Skeletal muscle satellite cell (primary cell): ENCODE measurements at regions not wholly inside any gene's neighbourhood (a gene's known extent, or its start where the extent isn't known, plus 50 kb on each side); places are given as distances from the start of the nearest gene placed in this dataset.
"Not testable (repeated sequence)": the region's sequence is repeated elsewhere in the genome, so short reads cannot be mapped to it uniquely, and the experiment has no call there.

Experiments
- H3K27me3 ChIP-seq: 2 replicates; pipeline ENCODE4 v1.7.0; 2013; ENCODE audit warnings: low read length; ENCODE audit not compliant: control insufficient read depth, insufficient read depth
- H3K36me3 ChIP-seq: 2 replicates; pipeline ENCODE4 v1.7.0; 2013; ENCODE audit warnings: mild to moderate bottlenecking, control low read depth, low read length; ENCODE audit not compliant: insufficient read depth
- H3K4me1 ChIP-seq: 2 replicates; pipeline ENCODE4 v1.7.0; 2013; ENCODE audit warnings: low read length; ENCODE audit not compliant: control insufficient read depth, insufficient read depth
- H3K4me2 ChIP-seq: 2 replicates; pipeline ENCODE4 v1.7.0; 2013; ENCODE audit warnings: mild to moderate bottlenecking, low read length
- H3K4me3 ChIP-seq: 2 replicates; pipeline ENCODE4 v1.7.0; 2013; ENCODE audit warnings: low read length
- H3K9ac ChIP-seq: 2 replicates; pipeline ENCODE4 v1.7.0; 2013; ENCODE audit warnings: mild to moderate bottlenecking, low read depth, low read length, moderate library complexity
- H3K9me3 ChIP-seq: replicated peaks from 2 replicates; pipeline ENCODE4 v1.7.0; 2013; ENCODE audit warnings: mild to moderate bottlenecking, control low read depth, low read length

- not testable (repeated sequence) for H3K9me3 ChIP-seq, H3K4me1 ChIP-seq, H3K27me3 ChIP-seq, H3K4me3 ChIP-seq, H3K4me2 ChIP-seq, H3K9ac ChIP-seq, H3K36me3 ChIP-seq
These were observed 232.1 kb upstream of the NUPR2 start for GRCh38 chr7:56348311-56348710.

GRCh38 chr7:56328327-56328726, 212.1 kb upstream of the NUPR2 start:
- not testable (repeated sequence) for H3K4me2 ChIP-seq, H3K27me3 ChIP-seq, H3K9ac ChIP-seq, H3K9me3 ChIP-seq, H3K36me3 ChIP-seq, H3K4me1 ChIP-seq, H3K4me3 ChIP-seq

GRCh38 chr7:56290548-56290947, 174.3 kb upstream of the NUPR2 start:
- no peak overlapping the region for H3K4me2 ChIP-seq
- no peaks in the 10 kb centered on the region for H3K36me3 ChIP-seq
- H3K4me3 ChIP-seq: no peak overlapping the region
- no peak overlapping the region for H3K9ac ChIP-seq
- H3K9me3 ChIP-seq: no peaks in the 10 kb centered on the region
- H3K27me3 ChIP-seq: no peaks in the 10 kb centered on the region
- H3K4me1 ChIP-seq: no peaks in the 10 kb centered on the region

- H3K36me3 ChIP-seq: no peaks in the 10 kb centered on the region
- H3K9me3 ChIP-seq: no peaks in the 10 kb centered on the region
- no peak overlapping the region for H3K4me2 ChIP-seq
- H3K4me1 ChIP-seq: no peaks in the 10 kb centered on the region
- no peaks in the 10 kb centered on the region for H3K27me3 ChIP-seq
- H3K4me3 ChIP-seq: no peak overlapping the region
- H3K9ac ChIP-seq: no peak overlapping the region
These were observed 171.4 kb upstream of the NUPR2 start for GRCh38 chr7:56287429-56288138.

GRCh38 chr7:56256108-56256507, 139.9 kb upstream of the NUPR2 start:
- peaks cover 15% of the 10 kb centered on the region for H3K9me3 ChIP-seq
- no peak overlapping the region for H3K9ac ChIP-seq
- H3K4me1 ChIP-seq: no peaks in the 10 kb centered on the region
- no peak overlapping the region for H3K4me2 ChIP-seq
- H3K36me3 ChIP-seq: no peaks in the 10 kb centered on the region
- H3K27me3 ChIP-seq: no peaks in the 10 kb centered on the region
- no peak overlapping the region for H3K4me3 ChIP-seq

GRCh38 chr7:56250135-56250534, 133.9 kb upstream of the NUPR2 start:
- Histone ChIP-seq H3K4me2 (no peak overlapping the region), H3K36me3 (no peaks in the 10 kb centered on the region), H3K4me3 (no peak overlapping the region), H3K27me3 (no peaks in the 10 kb centered on the region), H3K9me3 (peaks cover 9% of the 10 kb centered on the region), H3K4me1 (no peaks in the 10 kb centered on the region), H3K9ac (no peak overlapping the region)

- no peak overlapping the region for H3K4me2 ChIP-seq
- H3K4me3 ChIP-seq: no peak overlapping the region
- no peaks in the 10 kb centered on the region for H3K36me3 ChIP-seq
- peaks cover 2% of the 10 kb centered on the region for H3K9me3 ChIP-seq
- H3K4me1 ChIP-seq: no peaks in the 10 kb centered on the region
- H3K27me3 ChIP-seq: no peaks in the 10 kb centered on the region
- H3K9ac ChIP-seq: no peak overlapping the region
These were observed 113.4 kb upstream of the NUPR2 start for GRCh38 chr7:56229631-56230030.

- no peaks in the 10 kb centered on the region for H3K36me3 ChIP-seq
- no peaks in the 10 kb centered on the region for H3K4me1 ChIP-seq
- H3K4me3 ChIP-seq: no peak overlapping the region
- no peak overlapping the region for H3K9ac ChIP-seq
- no peaks in the 10 kb centered on the region for H3K27me3 ChIP-seq
- no peak overlapping the region for H3K4me2 ChIP-seq
- peaks cover 6% of the 10 kb centered on the region for H3K9me3 ChIP-seq
These were observed 106.6 kb upstream of the NUPR2 start for GRCh38 chr7:56222866-56223265.

- H3K4me2 ChIP-seq: no peak overlapping the region
- no peaks in the 10 kb centered on the region for H3K27me3 ChIP-seq
- H3K36me3 ChIP-seq: no peaks in the 10 kb centered on the region
- H3K9ac ChIP-seq: no peak overlapping the region
- no peak overlapping the region for H3K4me3 ChIP-seq
- no peaks in the 10 kb centered on the region for H3K4me1 ChIP-seq
- peaks cover 6% of the 10 kb centered on the region for H3K9me3 ChIP-seq
These were observed 102.8 kb upstream of the NUPR2 start for GRCh38 chr7:56219017-56219416.

- H3K4me1 ChIP-seq: no peaks in the 10 kb centered on the region
- H3K9me3 ChIP-seq: peaks cover 6% of the 10 kb centered on the region
- H3K4me3 ChIP-seq: no peak overlapping the region
- H3K36me3 ChIP-seq: no peaks in the 10 kb centered on the region
- H3K9ac ChIP-seq: no peak overlapping the region
- no peaks in the 10 kb centered on the region for H3K27me3 ChIP-seq
- no peak overlapping the region for H3K4me2 ChIP-seq
These were observed 102.3 kb upstream of the NUPR2 start for GRCh38 chr7:56218510-56218909.

- Histone ChIP-seq H3K36me3 (no peaks in the 10 kb centered on the region), H3K4me2 (no peak overlapping the region), H3K4me3 (no peak overlapping the region), H3K27me3 (no peaks in the 10 kb centered on the region), H3K9me3 (peaks cover 11% of the 10 kb centered on the region), H3K9ac (no peak overlapping the region), H3K4me1 (no peaks in the 10 kb centered on the region)
These were observed 97.4 kb upstream of the NUPR2 start for GRCh38 chr7:56213574-56213973.

GRCh38 chr7:56206420-56206819, 90.2 kb upstream of the NUPR2 start:
- Histone ChIP-seq H3K9me3 (peaks cover 5% of the 10 kb centered on the region), H3K9ac (no peak overlapping the region), H3K36me3 (no peaks in the 10 kb centered on the region), H3K4me2 (no peak overlapping the region), H3K4me1 (no peaks in the 10 kb centered on the region), H3K4me3 (no peak overlapping the region), H3K27me3 (no peaks in the 10 kb centered on the region)
